Endothelial cell (in vitro differentiated cells): ENCODE measurements at regions not wholly inside any gene's neighbourhood (a gene's known extent, or its start where the extent isn't known, plus 50 kb on each side); places are given as distances from the start of the nearest gene placed in this dataset.

Experiments used
- DNase-seq: peaks from one replicate; pipeline ENCODE4 v3.0.0; 2021; ENCODE audit warnings: low spot score
- H3K27ac Mint-ChIP-seq: one replicate; pipeline ENCODE4 v1.8.0; 2021; ENCODE audit warnings: mixed read lengths, inconsistent platforms; ENCODE audit not compliant: unreplicated experiment
- H3K27me3 Mint-ChIP-seq: one replicate; pipeline ENCODE4 v1.8.0; 2021; ENCODE audit warnings: mild to moderate bottlenecking, moderate library complexity, mixed read lengths, inconsistent platforms; ENCODE audit not compliant: unreplicated experiment
- H3K36me3 Mint-ChIP-seq: one replicate; pipeline ENCODE4 v1.8.0; 2021; ENCODE audit warnings: mild to moderate bottlenecking, low read depth, mixed read lengths, inconsistent platforms; ENCODE audit not compliant: unreplicated experiment
- H3K4me1 Mint-ChIP-seq: one replicate; pipeline ENCODE4 v1.8.0; 2021; ENCODE audit warnings: mild to moderate bottlenecking, mixed read lengths, inconsistent platforms; ENCODE audit not compliant: unreplicated experiment
- H3K4me3 Mint-ChIP-seq: one replicate; pipeline ENCODE4 v1.8.0; 2021; ENCODE audit warnings: mild to moderate bottlenecking, mixed read lengths, inconsistent platforms; ENCODE audit not compliant: unreplicated experiment
- H3K9me3 Mint-ChIP-seq: one replicate; pipeline ENCODE4 v1.8.0; 2021; ENCODE audit warnings: mixed read lengths, inconsistent platforms; ENCODE audit not compliant: unreplicated experiment
- CTCF ChIP-seq: fragments of 200-600 bp; sonication (generic); IDR thresholded peaks from one replicate; pipeline ENCODE4 v1.5.0; 2021; ENCODE audit warnings: antibody characterized with exemption; ENCODE audit not compliant: unreplicated experiment

GRCh38 chr18:24770311-24771024 is 310.0 kb downstream of the HRH4 start:
- no peaks in the 10 kb centered on the region for H3K27me3 Mint-ChIP-seq
- no peak for TF ChIP-seq CTCF
- H3K4me3 Mint-ChIP-seq: no peak overlapping the region
- peaks cover 4% of the 10 kb centered on the region for H3K9me3 Mint-ChIP-seq
- no peaks in the 10 kb centered on the region for H3K4me1 Mint-ChIP-seq
- no peak for DNase-seq
- H3K27ac Mint-ChIP-seq: no peak overlapping the region
- no peaks in the 10 kb centered on the region for H3K36me3 Mint-ChIP-seq

GRCh38 chr18:24771300-24771699 is 310.9 kb downstream of the HRH4 start:
- Mint-ChIP-seq H3K36me3 (no peaks in the 10 kb centered on the region), H3K27ac (no peak overlapping the region), H3K27me3 (no peaks in the 10 kb centered on the region), H3K4me1 (no peaks in the 10 kb centered on the region), H3K9me3 (peaks cover 4% of the 10 kb centered on the region), H3K4me3 (no peak overlapping the region)
- no peak for DNase-seq
- no peak for TF ChIP-seq CTCF

- Mint-ChIP-seq H3K4me3 (no peak overlapping the region), H3K9me3 (no peaks in the 10 kb centered on the region), H3K27ac (no peak overlapping the region), H3K4me1 (no peaks in the 10 kb centered on the region), H3K36me3 (no peaks in the 10 kb centered on the region), H3K27me3 (no peaks in the 10 kb centered on the region)
- DNase-seq: no peak
- no peak for TF ChIP-seq CTCF
Observed at GRCh38 chr18:24773101-24773500, 312.7 kb downstream of the HRH4 start.

GRCh38 chr18:24776019-24776418 is 315.6 kb downstream of the HRH4 start:
- Mint-ChIP-seq H3K27ac (no peak overlapping the region), H3K4me1 (no peaks in the 10 kb centered on the region), H3K9me3 (no peaks in the 10 kb centered on the region), H3K36me3 (no peaks in the 10 kb centered on the region), H3K27me3 (no peaks in the 10 kb centered on the region), H3K4me3 (no peak overlapping the region)
- TF ChIP-seq CTCF: no peak
- DNase-seq: no peak

GRCh38 chr18:24778810-24779418 is 318.5 kb downstream of the HRH4 start:
- TF ChIP-seq CTCF: no peak
- DNase-seq: no peak
- Mint-ChIP-seq H3K4me1 (no peaks in the 10 kb centered on the region), H3K27ac (no peak overlapping the region), H3K4me3 (no peak overlapping the region), H3K9me3 (no peaks in the 10 kb centered on the region), H3K27me3 (no peaks in the 10 kb centered on the region), H3K36me3 (no peaks in the 10 kb centered on the region)
